ENCODE measurements at regions not wholly inside any gene's neighbourhood (a gene's known extent, or its start where the extent isn't known, plus 50 kb on each side); places are given as distances from the start of the nearest gene placed in this dataset.
"Not testable (repeated sequence)": the region's sequence is repeated elsewhere in the genome, so short reads cannot be mapped to it uniquely, and the experiment has no call there.

GRCh38 chr4:140220058-140220457 is 66.1 kb upstream of the MAML3 start:
- no peak overlapping the region for H3K27ac ChIP-seq

DNA sequence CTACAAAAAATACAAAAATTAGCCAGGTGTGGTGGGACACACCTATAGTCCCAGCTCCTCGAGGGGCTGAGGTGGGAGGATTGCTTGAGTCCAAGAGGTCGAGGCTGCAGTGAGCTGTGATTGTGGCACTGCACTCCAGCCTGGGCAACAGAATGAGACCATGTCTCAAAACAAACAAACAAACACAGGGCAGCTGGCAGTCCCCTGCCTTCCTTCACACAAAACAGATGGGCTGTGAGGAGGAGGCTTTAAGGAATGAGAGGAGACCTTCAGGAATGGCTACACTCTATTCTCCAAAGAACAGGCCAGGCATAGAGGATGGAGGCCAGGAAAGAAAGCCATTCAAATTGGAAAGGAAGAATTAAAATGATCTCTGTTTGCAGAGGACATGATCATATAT is 65.6 kb upstream of the MAML3 start:
- no peak for DNase-seq (ENCODE audit: low read depth, low spot score)
- H3K27ac ChIP-seq = no peak overlapping the region

More at GRCh38 chr4:140220058-140220457, 66.1 kb upstream of the MAML3 start:
- no peak for DNase-seq (ENCODE audit: low read depth, low spot score)

- not testable (repeated sequence) for H3K27ac ChIP-seq; DNase-seq (ENCODE audit: low read depth, low spot score)
These were observed 65.1 kb upstream of the MAML3 start for GRCh38 chr4:140219070-140219469.

GRCh38 chr4:140213749-140214148 is 59.8 kb upstream of the MAML3 start:
- DNase-seq (ENCODE audit: low read depth, low spot score) = no peak
- H3K27ac ChIP-seq = no peak overlapping the region

- DNase-seq (ENCODE audit: low read depth, low spot score) = no peak
- no peak overlapping the region for H3K27ac ChIP-seq
These were observed 59.1 kb upstream of the MAML3 start for GRCh38 chr4:140213116-140213515.

GRCh38 chr4:140212646-140213045 is 58.7 kb upstream of the MAML3 start:
- no peak overlapping the region for H3K27ac ChIP-seq
- no peak for DNase-seq (ENCODE audit: low read depth, low spot score)

DNA sequence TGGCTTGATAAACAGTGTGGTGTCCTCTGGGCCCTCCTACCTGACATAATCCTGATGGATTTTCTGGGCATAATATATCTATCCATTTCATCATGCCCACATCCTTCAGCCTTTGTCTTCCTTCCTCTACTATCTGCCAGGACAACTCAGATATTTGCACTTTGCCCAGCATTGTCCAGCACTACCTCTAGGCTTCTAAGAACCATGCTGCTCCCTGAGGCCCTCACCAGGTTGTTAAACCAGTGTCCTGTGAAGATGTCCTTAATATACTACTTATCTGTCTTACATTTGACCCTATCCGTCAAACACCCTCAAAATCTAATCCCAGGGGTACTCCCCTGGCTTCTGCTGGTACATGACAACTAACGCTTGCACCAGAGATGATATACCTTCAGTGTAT is 58.2 kb upstream of the MAML3 start:
- no peak overlapping the region for H3K27ac ChIP-seq
- DNase-seq (ENCODE audit: low read depth, low spot score) = no peak

GRCh38 chr4:140211693-140212092 is 57.7 kb upstream of the MAML3 start:
- DNase-seq (ENCODE audit: low read depth, low spot score) = no peak
- H3K27ac ChIP-seq = no peak overlapping the region

DNA sequence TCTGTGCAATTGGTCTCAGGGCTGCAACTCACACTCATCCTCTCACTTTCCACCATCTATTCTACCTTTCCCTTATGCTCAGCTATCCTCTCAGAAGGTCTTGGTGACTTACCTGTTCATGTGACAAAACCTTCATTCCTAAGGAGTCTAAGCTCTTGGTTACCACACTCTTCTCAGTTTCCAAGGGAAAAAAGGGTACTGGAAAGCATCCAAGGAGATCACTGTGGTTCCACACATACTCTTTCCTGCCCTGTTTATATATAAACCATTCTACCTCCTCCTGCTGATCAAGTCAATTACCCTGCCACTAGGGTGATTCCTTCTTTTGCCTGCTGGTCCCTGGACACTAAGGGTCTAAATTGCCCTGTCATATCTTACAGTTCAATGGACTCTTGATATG is 57.2 kb upstream of the MAML3 start:
- H3K27ac ChIP-seq = no peak overlapping the region
- DNase-seq (ENCODE audit: low read depth, low spot score) = no peak

DNA sequence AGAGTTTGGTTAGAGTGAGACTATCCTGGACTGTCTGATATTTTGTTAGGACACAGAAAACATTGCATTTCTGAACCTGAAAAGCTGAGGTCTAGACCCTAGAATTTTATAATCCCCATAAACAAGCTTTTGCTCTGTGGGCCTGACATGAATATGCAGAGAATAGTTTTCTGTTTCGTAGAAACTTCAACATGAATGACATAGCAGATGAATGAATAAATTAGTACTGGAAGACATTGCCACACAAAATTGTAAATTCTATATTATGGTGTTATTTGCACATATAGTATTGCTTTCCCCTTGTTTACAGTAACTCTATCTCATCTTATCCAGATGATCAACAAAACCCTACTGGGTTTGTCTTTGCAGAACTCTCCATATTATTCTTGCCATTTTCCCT is 54.9 kb upstream of the MAML3 start:
- DNase-seq (ENCODE audit: low read depth, low spot score) = no peak
- no peak overlapping the region for H3K27ac ChIP-seq
